ENCODE measurements at regions not wholly inside any gene's neighbourhood (a gene's known extent, or its start where the extent isn't known, plus 50 kb on each side); places are given as distances from the start of the nearest gene placed in this dataset.

GRCh38 chr5:109945097-109945678, 255.5 kb downstream of the MAN2A1 start (continued):
- TF ChIP-seq ESRRA (IDR thresholded peaks at IDR 0.05; ENCODE audit: low read length), result no peak
- no peak for TF ChIP-seq SMAD1 (IDR thresholded peaks at IDR 0.05; ENCODE audit: low read depth, partially characterized antibody)
- no peak for TF ChIP-seq POLR2AphosphoS5 (IDR thresholded peaks at IDR 0.05; ENCODE audit: low read length)
- TF ChIP-seq NFXL1 (IDR thresholded peaks at IDR 0.05; ENCODE audit: borderline replicate concordance), result no peak
- no peak for TF ChIP-seq KAT2A (conservative IDR thresholded peaks at IDR 0.05; ENCODE audit: control insufficient read depth, low read depth, low read length)

- in situ Hi-C loops (cut with MboI), result no loop called here
- WGBS (ENCODE audit: insufficient coverage, insufficient replicate concordance, low lambda C conversion rate, missing lambda C conversion rate), result 7% methylated on average over 2 of the region's 2 CpGs
- intact Hi-C loops (cut with micrococcal nuclease; ENCODE audit: unreplicated experiment), result no loop called here
- FAIRE-seq (no peak), ATAC-seq (no peak), DNase-seq (ENCODE audit: low read depth, low spot score) (no peak)
- RAD21 ChIA-PET (ENCODE audit: unreplicated experiment), result no interaction called here
- H3K27me3 ChIP-seq (replicated peaks in 1 of 2; ENCODE audit: control insufficient read depth in 2 of 2, insufficient read depth in 2 of 2, low read length in 1 of 2), result peaks cover 0 to 1% of the 10 kb centered on the region in 2 experiments; a peak in 1 of 4 replicates
- CTCF ChIA-PET, result interaction anchor here (1.0 kb wide), 1 partner anchor 30 kb away, joined by 3 read pairs; no protein-coding TSS in a partner anchor
- H3K27ac ChIP-seq (ENCODE audit: control insufficient read depth, insufficient read depth), result no peak overlapping the region
- no peak overlapping the region for H3K4me3 ChIP-seq
- H3K9ac ChIP-seq (ENCODE audit: control insufficient read depth, insufficient read depth, low read length), result no peak overlapping the region
- POLR2A ChIA-PET, result no interaction called here
- no peaks in the 10 kb centered on the region for H3K4me1 ChIP-seq (ENCODE audit: control insufficient read depth, insufficient read depth, low read length)
- H3K79me2 ChIP-seq (ENCODE audit: control insufficient read depth, insufficient read depth, low read length), result no peaks in the 10 kb centered on the region
- SMC1A ChIA-PET (ENCODE audit: uncharacterized antibody, unreplicated experiment), result no interaction called here
- H2AFZ ChIP-seq (ENCODE audit: control insufficient read depth, low read depth, low read length), result no peak overlapping the region
- BruUV-seq (replicated peaks), result no TSS peak
- no peaks in the 10 kb centered on the region for H3K9me3 ChIP-seq (replicated peaks; ENCODE audit: control insufficient read depth, insufficient read depth, low read length)
- no peaks in the 10 kb centered on the region for H4K20me1 ChIP-seq (ENCODE audit: control insufficient read depth, insufficient read depth)
- no peaks in the 10 kb centered on the region for H3K36me3 ChIP-seq (ENCODE audit: control insufficient read depth in 2 of 2, insufficient read depth in 2 of 2, low read length in 1 of 2)
- no peak overlapping the region for H3K4me2 ChIP-seq (ENCODE audit: control insufficient read depth, insufficient read depth)
- TF ChIP-seq MYB (IDR thresholded peaks at IDR 0.05; ENCODE audit: borderline replicate concordance, low read depth, low read length) (no peak), YBX1 (IDR thresholded peaks at IDR 0.05) (no peak), NBN (IDR thresholded peaks at IDR 0.05) (no peak), ELK1 (IDR thresholded peaks at IDR 0.05; ENCODE audit: low read depth, low read length) (no peak), SKIL (IDR thresholded peaks at IDR 0.05; ENCODE audit: low read depth, poor library complexity, severe bottlenecking) (no peak), PAX8 (IDR thresholded peaks at IDR 0.05) (no peak), BACH1 (IDR thresholded peaks at IDR 0.05; ENCODE audit: borderline replicate concordance) (no peak), MTA3 (IDR thresholded peaks at IDR 0.05; ENCODE audit: borderline replicate concordance, low read length) (no peak), USF2 (IDR thresholded peaks at IDR 0.05; ENCODE audit: borderline replicate concordance, low read depth, low read length) (no peak), MEF2B (IDR thresholded peaks at IDR 0.05; ENCODE audit: partially characterized antibody, poor library complexity, severe bottlenecking) (no peak), TCF3 (IDR thresholded peaks at IDR 0.05; ENCODE audit: borderline replicate concordance, insufficient read depth, low read depth, low read length) (no peak), SIN3A (IDR thresholded peaks at IDR 0.05; ENCODE audit: low read depth, low read length) (no peak), RB1 (IDR thresholded peaks at IDR 0.05; ENCODE audit: borderline replicate concordance) (no peak), MXI1 (IDR thresholded peaks at IDR 0.05; ENCODE audit: low read depth, low read length) (no peak), BHLHE40 (IDR thresholded peaks at IDR 0.05; ENCODE audit: borderline replicate concordance in 1 of 2, low read depth in 2 of 2, low read length in 1 of 2) (no peak)
Observed at GRCh38 chr5:109945723-109946480, 256.2 kb downstream of the MAN2A1 start.

Data from GM12878 (cell line).